ENCODE measurements at regions not wholly inside any gene's neighbourhood (a gene's known extent, or its start where the extent isn't known, plus 50 kb on each side); places are given as distances from the start of the nearest gene placed in this dataset.
"Not testable (repeated sequence)": the region's sequence is repeated elsewhere in the genome, so short reads cannot be mapped to it uniquely, and the experiment has no call there.

DNA sequence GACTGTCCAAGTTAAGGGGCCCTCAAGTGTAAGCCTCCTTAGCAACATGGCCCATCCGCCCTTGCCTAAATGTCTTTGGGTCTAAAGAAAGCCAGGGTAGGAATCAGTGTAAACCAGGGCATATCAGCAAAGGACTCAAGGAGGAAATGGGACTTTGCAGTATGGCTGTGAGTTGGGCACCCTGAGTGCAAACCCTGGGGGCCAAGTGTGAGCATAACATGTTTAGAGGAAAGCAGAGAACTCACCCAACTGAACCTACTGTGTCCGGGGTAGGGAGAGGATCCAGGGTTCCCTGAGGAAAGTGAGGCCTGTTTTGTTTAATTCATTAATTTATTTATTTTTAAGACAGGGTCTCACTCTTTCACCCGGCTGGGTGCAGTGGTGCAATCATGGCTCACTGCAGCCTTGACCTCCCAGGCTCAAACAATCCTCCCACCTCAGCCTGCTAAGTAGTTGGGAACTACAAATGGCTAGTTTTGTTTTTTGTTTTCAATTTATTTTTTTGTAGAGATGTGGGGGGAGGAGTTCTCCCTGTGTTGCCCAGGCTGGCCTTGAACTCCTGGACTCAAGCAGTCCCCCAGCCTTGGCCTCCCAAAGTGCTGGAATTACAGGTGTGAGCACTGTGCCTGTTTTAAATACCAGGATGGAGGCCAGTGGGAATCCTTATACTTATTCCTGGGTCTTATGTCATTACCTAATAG lies 51.0 kb upstream of the ACTR3 start:
- Mint-ChIP-seq H3K9me3 (no peaks in the 10 kb centered on the region), H3K27ac (no peak overlapping the region), H3K36me3 (peaks cover 6 to 7% of the 10 kb centered on the region in 2 donors)
- ATAC-seq (no peak), DNase-seq (ENCODE audit: low spot score in 2 of 2) (no peak)

DNA sequence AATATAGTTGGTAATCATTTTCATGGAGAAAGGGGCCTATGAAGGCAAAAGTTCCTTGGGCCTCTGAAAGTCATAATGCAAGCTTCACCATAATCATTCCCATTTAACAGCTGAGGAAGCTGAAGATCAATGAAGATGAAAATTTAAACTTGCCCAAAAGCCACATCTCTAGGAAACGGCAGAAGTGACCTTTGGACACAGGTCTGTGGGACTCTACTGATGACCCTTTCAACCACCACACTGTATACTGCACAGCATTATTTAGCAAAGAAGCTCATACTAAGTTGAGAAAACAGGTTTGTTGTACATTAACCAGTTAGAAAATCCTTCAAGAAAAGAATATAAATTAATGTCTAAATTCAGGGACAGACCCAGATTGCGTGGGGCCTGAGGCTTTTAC lies 51.6 kb upstream of the ACTR3 start:
- DNase-seq (ENCODE audit: low spot score in 2 of 2) = no peak
- Mint-ChIP-seq H3K27ac (no peak overlapping the region), H3K9me3 (no peaks in the 10 kb centered on the region), H3K36me3 (peaks cover 6 to 7% of the 10 kb centered on the region in 2 donors)
- ATAC-seq = no peak

DNA sequence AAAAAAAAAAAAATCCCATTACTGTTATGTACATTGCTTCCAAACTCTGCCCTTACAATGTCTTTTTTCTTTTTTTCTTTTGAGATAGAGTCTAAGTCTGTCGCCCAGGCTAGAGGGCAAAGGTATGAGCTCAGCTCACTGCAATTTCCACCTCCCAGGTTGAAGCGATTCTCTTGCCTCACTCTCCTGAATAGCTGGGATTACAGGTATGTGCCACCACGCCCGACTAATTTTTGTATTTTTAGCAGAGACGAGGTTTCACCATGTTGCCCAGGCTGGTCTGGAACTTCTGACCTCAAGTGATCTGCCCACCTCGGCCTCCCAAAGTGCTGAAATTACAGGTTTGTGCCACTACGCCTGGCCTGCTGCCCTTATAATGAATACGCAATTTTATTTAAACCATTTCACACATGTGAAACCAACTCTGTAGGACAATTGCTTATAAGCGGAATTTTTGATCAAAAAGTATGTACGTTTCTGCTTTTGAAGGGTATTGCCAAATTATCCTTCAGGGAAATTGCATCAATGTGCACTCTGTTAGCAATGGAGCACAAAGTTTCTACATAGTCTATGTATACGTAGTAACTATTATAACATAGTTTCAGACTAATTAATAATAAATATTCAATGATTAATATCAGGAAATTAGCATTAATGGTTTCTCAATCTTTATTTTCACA lies 55.7 kb upstream of the ACTR3 start:
- DNase-seq (ENCODE audit: low spot score in 2 of 2) = no peak
- Mint-ChIP-seq H3K27ac (no peak overlapping the region), H3K36me3 (no peaks in the 10 kb centered on the region), H3K9me3 (no peaks in the 10 kb centered on the region)
- ATAC-seq = no peak

DNA sequence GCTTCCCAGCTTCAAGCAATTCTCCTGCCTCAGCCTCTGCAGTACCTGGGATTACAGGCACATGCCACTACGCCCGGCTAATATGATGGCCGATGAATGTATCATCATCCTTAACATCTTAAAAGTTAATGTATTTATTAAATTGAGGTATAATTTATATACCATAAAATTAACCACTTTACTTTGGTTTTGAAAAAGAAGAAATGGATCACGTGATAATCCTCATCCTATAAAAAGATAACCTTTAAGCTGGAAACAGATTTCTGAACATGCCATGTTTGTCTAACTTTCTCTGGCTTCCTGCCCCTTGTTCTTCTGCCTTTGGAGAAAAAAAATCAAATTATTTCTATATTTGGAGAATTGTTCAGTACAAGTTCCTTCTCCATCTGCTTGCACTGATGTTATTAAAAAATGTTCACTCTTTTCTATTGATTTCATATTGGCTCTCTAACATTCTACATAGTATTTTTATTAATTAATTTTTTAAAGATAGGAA lies 57.0 kb upstream of the ACTR3 start:
- H3K9me3 Mint-ChIP-seq = peaks cover 0 to 6% of the 10 kb centered on the region in 2 donors
- H3K36me3 Mint-ChIP-seq = no peaks in the 10 kb centered on the region
- ATAC-seq = no peak
- no peak overlapping the region for H3K27ac Mint-ChIP-seq
- no peak for DNase-seq (ENCODE audit: low spot score in 2 of 2)

DNA sequence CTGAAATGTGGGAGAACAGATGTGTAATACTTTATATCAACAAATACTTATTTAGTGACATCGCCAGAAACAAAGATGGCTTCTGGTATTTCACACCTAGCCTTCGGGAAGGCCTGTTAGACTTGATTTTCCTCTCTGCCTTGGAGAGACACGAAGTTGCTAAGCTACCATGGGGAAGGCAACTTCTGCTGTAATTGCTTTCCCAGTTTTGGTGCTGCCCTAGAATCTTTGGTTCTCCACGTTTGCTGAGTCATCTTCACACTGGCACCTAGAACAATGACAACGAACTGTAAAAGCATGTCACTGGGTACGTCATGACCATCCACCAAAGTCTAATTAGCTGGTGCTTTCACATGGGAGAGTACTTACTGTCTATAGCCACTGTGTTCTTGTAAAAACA lies 58.7 kb upstream of the ACTR3 start:
- ATAC-seq = no peak
- Mint-ChIP-seq H3K27ac (no peak overlapping the region), H3K36me3 (no peaks in the 10 kb centered on the region), H3K9me3 (peaks cover 0 to 6% of the 10 kb centered on the region in 2 donors)
- DNase-seq (ENCODE audit: low spot score in 2 of 2) = no peak

DNA sequence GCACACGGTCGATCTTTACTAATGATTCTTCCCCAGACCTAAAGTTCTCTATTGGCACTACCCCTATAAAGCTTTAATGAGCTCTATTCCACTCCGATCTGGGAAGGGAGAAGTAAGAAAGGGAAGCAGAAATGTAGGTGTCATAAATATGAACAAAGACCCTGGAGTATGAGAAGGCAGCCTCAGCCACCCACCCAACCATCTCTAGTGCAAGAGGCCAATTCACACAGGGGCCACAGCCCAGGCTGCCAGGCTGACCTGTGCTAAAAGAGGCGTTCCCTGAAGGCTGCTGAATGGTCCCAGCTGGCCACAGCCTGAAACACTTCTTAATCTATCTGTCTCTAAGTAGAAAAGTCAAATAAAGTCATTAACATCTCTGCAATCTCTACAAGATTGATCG lies 60.1 kb upstream of the ACTR3 start:
- no peak overlapping the region for H3K27ac Mint-ChIP-seq
- H3K36me3 Mint-ChIP-seq = no peaks in the 10 kb centered on the region
- DNase-seq (ENCODE audit: low spot score in 2 of 2) = no peak
- ATAC-seq = no peak
- peaks cover 0 to 6% of the 10 kb centered on the region in 2 donors for H3K9me3 Mint-ChIP-seq

DNA sequence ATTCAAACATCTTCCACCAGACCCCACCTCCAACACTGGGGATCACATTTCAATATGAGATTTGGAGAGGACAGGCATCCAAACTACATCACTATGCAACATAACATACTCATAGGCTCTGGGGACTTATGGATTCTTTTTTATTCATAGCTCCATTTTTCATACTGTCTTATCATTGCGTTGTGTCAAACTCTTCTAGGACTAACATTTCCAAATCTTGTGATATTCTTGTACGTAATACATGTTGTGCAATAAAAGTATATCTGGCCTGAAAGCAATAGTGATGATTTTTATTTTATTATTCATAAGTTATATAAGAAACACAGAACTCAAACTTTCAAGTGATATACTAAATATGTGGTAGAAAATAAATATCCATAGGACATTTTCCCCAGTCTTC lies 60.6 kb upstream of the ACTR3 start:
- H3K36me3 Mint-ChIP-seq = no peaks in the 10 kb centered on the region
- peaks cover 0 to 6% of the 10 kb centered on the region in 2 donors for H3K9me3 Mint-ChIP-seq
- DNase-seq (ENCODE audit: low spot score in 2 of 2) (no peak), ATAC-seq (no peak)
- H3K27ac Mint-ChIP-seq = peak overlapping the region in 1 of 2 donors; percentile 45

DNA sequence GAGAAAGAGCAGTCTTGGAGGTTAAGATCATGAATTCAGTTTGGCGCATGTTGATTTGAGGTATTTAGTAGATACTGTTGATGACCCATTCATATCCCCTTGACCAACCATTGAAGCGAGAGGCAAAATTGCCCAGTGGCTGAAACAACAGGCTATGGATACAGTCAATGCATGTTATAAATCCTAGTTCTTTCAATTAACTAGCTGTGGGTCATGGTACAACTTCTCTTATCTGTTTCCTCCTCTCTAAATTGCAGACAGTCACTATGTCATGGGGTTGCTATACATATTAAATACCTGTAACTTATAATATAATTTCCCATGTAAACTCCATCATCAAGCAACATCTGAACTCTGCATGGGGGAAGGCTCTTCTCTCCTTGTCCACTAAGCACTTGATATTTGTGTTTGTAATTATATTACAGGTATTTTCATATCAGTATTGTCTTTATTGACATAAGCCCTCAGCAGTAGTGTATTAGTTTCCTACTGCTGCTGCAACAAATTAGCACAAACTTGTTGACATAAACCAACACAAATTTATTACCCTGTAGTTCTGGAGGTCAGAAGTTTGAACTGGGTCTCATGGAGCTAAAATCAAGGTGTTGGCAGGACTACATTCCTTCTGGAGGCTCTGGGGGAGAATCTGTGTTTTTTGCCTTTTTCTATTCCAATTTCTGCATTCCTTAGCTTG lies 61.7 kb upstream of the ACTR3 start:
- H3K36me3 Mint-ChIP-seq = no peaks in the 10 kb centered on the region
- no peak overlapping the region for H3K27ac Mint-ChIP-seq
- no peak for ATAC-seq
- peaks cover 0 to 6% of the 10 kb centered on the region in 2 donors for H3K9me3 Mint-ChIP-seq
- no peak for DNase-seq (ENCODE audit: low spot score in 2 of 2)

DNA sequence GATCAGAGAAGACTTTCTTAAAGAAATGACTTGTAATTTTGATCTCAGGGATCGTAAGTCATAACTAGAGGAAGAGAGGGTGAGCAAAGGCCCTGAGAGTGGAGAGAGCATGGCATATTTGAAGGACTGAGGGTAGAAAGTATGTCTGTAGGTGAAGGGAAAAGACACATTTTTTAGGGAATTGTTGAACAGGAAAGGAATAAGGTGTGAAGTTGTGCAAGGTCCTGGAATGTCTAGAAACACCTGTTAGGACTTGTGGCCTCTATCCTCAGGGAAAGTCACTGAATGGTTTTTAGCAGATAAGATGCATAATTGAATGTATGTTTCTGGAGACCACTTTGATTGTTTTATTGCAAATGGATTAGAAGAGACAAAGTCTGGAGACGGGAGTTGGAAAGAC lies 62.5 kb upstream of the ACTR3 start:
- DNase-seq (ENCODE audit: low spot score in 2 of 2) = no peak

DNA sequence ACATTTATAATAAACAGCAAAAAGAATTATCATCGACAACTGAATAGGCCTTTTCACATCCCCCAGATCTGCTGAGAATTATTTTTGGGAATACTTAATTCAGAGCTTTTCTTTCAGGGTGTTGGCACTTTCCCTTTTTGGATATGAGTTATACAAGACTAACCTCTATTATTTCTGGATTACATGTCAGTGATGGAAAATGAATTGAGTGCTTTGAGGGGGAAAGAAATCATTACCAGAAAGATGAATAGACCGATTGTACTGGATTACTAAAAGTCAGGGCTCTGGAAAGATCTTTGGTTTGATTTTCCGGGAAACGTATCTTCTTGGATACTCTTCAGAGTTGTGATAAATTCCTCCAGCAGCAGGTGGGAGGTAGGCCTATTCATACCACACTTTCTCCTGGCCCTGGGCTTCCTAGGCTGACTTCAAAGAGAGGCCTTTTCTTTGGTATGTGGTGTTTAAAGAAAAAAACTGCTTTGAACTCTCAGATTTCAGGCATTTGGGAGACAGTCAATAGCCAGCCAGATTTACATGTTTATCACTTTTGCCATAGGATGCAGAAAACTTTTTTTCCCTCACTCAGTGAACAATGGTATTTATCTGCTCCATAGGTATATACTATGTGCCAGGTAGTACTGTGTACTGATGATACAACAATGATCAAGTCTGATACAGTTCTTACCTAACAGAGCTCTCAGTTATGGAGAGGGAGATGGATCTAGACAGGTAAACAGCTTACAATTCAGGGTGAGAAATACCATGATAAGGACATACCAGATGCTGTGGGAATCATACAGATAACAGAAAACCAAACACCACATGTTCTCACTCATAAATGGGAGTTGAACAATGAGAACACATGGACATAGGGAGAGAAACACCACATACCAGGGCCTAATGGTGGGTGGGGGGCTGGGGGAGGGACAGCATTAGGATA lies 63.3 kb upstream of the ACTR3 start:
- no peak for ATAC-seq
- H3K27ac Mint-ChIP-seq = no peak overlapping the region
- DNase-seq (ENCODE audit: low spot score in 2 of 2) = no peak
- peaks cover 0 to 6% of the 10 kb centered on the region in 2 donors for H3K9me3 Mint-ChIP-seq
- no peaks in the 10 kb centered on the region for H3K36me3 Mint-ChIP-seq

More for the DNA sequence above, 62.5 kb upstream of the ACTR3 start:
- H3K9me3 Mint-ChIP-seq = peaks cover 0 to 6% of the 10 kb centered on the region in 2 donors
- no peaks in the 10 kb centered on the region for H3K36me3 Mint-ChIP-seq
- no peak for ATAC-seq
- no peak overlapping the region for H3K27ac Mint-ChIP-seq

DNA sequence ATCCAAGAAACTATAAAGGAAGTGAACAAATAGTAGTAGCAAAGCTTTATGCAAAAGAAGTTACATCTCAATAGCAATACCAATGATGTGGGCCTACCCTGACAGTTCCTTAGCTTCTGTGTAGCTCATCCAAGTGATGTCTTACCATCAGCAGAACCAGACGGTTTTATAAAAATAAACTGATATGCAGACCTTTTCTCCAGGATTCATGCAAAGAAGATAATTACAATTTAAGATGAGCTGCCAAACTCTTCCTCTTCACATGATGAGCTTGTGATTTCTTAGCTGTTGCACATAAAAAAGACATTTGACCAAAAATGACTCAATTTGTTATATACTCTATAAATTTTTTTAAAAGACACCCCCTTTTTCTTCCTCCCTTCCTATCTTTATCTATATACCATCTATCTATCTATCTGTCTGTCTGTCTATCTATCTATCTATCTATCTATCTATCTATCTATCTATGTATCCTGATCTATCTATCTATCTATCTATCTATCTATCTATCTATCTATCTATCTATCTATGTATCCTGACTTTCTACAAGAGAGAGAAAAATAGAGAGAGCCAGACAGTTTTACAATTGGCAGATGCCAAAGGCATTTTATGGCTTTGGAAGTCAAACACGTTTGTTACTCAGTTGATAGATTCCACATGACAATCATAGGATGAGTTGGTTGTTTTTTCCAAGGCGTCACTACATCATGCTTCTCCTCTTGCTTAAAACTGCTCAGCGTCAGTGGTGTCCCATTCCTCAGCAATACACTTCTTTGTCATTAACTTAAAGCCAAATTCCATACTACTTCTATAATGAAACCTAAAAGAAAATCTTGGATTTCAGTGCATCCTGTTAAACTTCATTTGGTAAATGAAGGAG lies 65.9 kb upstream of the ACTR3 start:
- ATAC-seq = no peak
- no peak overlapping the region for H3K27ac Mint-ChIP-seq
- H3K9me3 Mint-ChIP-seq = peaks cover 0 to 4% of the 10 kb centered on the region in 2 donors

DNA sequence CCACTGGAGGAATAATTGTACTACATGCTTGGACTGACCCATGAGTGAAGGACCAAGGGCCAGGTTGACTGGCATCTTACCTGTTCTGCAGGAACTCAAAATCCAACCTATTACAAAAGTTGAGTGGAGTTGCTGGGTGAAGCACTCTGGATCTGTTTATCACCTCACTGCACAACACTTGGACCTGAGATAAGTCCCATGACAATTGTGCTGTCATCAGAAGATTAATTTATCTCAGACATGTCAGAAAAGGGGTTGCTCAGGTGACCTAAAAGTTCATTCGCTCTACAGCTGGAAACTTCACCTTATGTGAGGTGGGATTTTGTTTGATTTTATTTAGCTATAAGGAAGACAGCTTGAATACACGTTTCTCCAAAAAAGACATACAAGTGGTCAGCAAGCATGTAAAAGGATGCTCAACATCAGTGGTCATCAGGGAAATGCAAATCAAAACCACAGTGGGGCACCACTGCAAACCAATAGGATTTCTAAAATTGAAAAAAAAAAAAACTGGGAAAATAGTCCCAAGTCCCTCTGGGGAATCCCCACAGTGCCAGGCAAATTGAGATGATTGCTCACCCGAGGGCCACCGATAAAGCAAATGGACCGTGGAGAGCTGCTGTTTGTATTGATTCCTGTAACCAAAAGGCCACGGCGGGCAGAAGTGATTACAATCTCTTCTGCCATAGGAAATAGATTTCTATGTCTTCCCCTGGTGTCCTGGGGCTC lies 65.8 kb upstream of the SLC35F5 start:
- DNase-seq (ENCODE audit: low spot score in 2 of 2) (no peak), ATAC-seq (no peak)
- Mint-ChIP-seq H3K36me3 (no peaks in the 10 kb centered on the region), H3K27ac (no peak overlapping the region), H3K9me3 (no peaks in the 10 kb centered on the region)

More for the DNA sequence above, 65.9 kb upstream of the ACTR3 start:
- no peaks in the 10 kb centered on the region for H3K36me3 Mint-ChIP-seq
- DNase-seq (ENCODE audit: low spot score in 2 of 2) = no peak

DNA sequence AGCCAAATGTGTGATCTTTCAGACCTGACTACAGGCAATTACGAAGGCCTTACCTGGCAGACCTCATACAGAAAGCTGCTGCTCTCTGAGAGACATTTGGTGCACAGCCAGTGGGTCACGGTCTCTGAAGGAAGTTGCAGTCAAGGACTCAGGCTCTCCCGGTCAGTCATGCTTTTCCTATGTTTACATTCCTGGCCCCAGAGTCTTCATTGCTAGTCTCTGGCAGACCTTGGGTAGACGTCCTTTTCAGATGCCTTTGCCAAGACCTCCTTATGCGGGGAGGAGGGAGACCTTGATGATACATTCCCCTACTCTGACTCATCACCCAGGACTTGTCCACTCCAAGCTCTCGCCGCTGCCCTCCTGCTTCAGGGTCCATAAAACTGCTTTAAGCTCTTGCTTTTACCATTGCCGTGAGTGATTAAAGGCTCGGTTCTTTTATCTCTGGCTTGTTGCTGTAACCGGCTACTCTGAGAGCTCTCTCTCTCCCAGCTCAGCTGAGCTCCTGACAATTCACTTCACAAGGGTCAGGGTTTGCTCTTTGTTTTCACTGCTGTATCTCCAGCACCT lies 62.0 kb upstream of the SLC35F5 start:
- DNase-seq (ENCODE audit: low spot score in 2 of 2) (no peak), ATAC-seq (no peak)
- H3K36me3 Mint-ChIP-seq = no peaks in the 10 kb centered on the region
- no peaks in the 10 kb centered on the region for H3K9me3 Mint-ChIP-seq
- H3K27ac Mint-ChIP-seq = no peak overlapping the region

DNA sequence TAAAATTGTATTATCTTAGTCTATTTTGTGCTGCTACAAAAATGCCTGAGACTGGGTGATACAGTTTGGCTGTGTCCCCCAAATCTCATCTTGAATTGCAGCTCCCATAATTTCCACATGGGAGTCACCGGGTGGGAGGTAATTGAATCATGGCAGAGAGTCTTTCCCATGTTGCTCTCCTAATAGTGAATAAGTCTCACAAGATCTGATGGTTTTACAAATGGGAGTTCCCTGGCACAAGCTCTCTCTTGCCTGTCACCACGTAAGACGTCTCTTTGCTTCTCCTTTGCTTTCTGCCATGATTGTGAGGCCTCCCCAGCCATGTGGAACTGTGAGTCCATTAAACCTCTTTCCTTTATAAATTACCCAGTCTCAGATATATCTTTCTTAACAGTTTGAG lies 57.0 kb upstream of the SLC35F5 start:
- H3K27ac Mint-ChIP-seq; H3K36me3 Mint-ChIP-seq; ATAC-seq; H3K9me3 Mint-ChIP-seq; DNase-seq (ENCODE audit: low spot score in 2 of 2): not testable (repeated sequence)

DNA sequence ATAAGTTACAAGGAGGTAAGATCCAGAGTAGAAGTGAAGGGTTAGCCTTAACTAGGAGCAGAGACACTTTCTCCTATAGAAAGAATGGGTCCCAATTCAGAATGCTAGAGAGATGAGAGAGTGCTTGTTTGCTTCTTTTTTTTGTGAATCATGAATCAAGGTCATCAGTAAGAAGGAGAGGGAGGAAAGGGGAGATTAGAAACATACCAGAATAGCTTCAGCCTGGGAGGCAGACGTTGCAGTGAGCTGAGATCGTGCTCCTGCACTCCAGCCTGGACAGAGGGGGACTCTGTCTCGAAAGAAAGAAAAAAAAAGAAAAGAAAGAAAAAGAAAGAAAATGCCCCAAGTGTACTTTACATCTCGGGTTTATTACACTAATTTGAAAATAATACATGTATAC lies 55.8 kb upstream of the SLC35F5 start:
- H3K27ac Mint-ChIP-seq = peak overlapping the region in 1 of 2 donors; percentile 56
- no peaks in the 10 kb centered on the region for H3K9me3 Mint-ChIP-seq
- ATAC-seq = no peak
- H3K36me3 Mint-ChIP-seq = no peaks in the 10 kb centered on the region
- no peak for DNase-seq (ENCODE audit: low spot score in 2 of 2)
